Esophagus muscularis mucosa (tissue), 4 donors: ENCODE measurements at regions not wholly inside any gene's neighbourhood (a gene's known extent, or its start where the extent isn't known, plus 50 kb on each side); places are given as distances from the start of the nearest gene placed in this dataset.

Experiments
- DNase-seq: peaks from one replicate; pipeline ENCODE4 v3.0.0-alpha.2; 2017; ENCODE audit errors: extremely low spot score
- H3K27ac ChIP-seq, 4 donors: fragments of 200-600 bp; sonication (generic); replicated peaks in 1 of 4; 1 replicate in 3 of 4; 2 replicates in 1 of 4; pipeline ENCODE4 v1.5.1; 2016 to 2019; ENCODE audit warnings: mild to moderate bottlenecking in 1 of 4
- H3K27me3 ChIP-seq, 4 donors: fragments of 200-600 bp; sonication (generic); one replicate each; pipeline versions ENCODE4 v1.5.1 to v1.6.0; 2016 to 2019
- H3K36me3 ChIP-seq, 4 donors: fragments of 200-600 bp; sonication (generic); one replicate each; pipeline ENCODE4 v1.5.1; 2016 to 2019
- H3K4me1 ChIP-seq, 4 donors: fragments of 200-600 bp; sonication (generic); one replicate each; pipeline ENCODE4 v1.5.1; 2016 to 2019
- H3K4me3 ChIP-seq, 4 donors: fragments of 200-600 bp; sonication (generic); 1 replicate in 2 of 4; 2 replicates in 2 of 4; pipeline ENCODE4 v1.5.1; 2016 to 2019; ENCODE audit warnings: mild to moderate bottlenecking in 4 of 4, moderate library complexity in 1 of 4
- H3K9me3 ChIP-seq, 4 donors: fragments of 200-600 bp; sonication (generic); 1 replicate in 3 of 4; 2 replicates in 1 of 4; pipeline ENCODE4 v1.5.1; 2016 to 2019
- CTCF ChIP-seq, 3 experiments: fragments of 200-600 bp in 2 of 3; fragments of 450-650 bp in 1 of 3; sonication (generic) in 2 of 3; IDR thresholded peaks; one replicate each; pipeline ENCODE4 v1.5.1; 2017 to 2019; ENCODE audit warnings: antibody characterized with exemption in 3 of 3, mild to moderate bottlenecking in 2 of 3, moderate library complexity in 1 of 3
- EP300 ChIP-seq: sonication (generic); formaldehyde crosslinking; IDR thresholded peaks from one replicate; pipeline ENCODE4 v1.6.1; 2017; ENCODE audit warnings: antibody characterized with exemption
- POLR2A ChIP-seq: fragments of 450-650 bp; IDR thresholded peaks from one replicate; pipeline ENCODE4 v1.6.1; 2017; ENCODE audit warnings: antibody characterized with exemption, moderate library complexity, mild to moderate bottlenecking, low read depth
- POLR2AphosphoS5 ChIP-seq, 2 donors: sonication (generic); formaldehyde crosslinking; IDR thresholded peaks; one replicate each; pipeline ENCODE4 v1.6.1; 2017; ENCODE audit warnings: antibody characterized with exemption in 2 of 2
- WGBS: methylation state at CpG from one replicate; pipeline ENCODE4 v1.1.5; 2018; 5-methylcytosine and 5-hydroxymethylcytosine counted together
- intact Hi-C: fragments of 100-400 bp; cut with DNase I; formaldehyde crosslinking; loops from one replicate; pipeline ENCODE4 v1.15.1; 2023

- WGBS, result 74% methylated on average over 3 of the region's 3 CpGs
- Histone ChIP-seq H3K36me3 (no peaks in the 10 kb centered on the region), H3K27ac (no peak overlapping the region), H3K9me3 (no peaks in the 10 kb centered on the region), H3K4me1 (peaks cover 0 to 11% (median 10%) of the 10 kb centered on the region in 4 donors), H3K4me3 (no peak overlapping the region), H3K27me3 (no peaks in the 10 kb centered on the region)
- no peak for DNase-seq
- TF ChIP-seq CTCF (IDR thresholded peaks at IDR 0.05), result no peak
- TF ChIP-seq EP300, result no peak
- TF ChIP-seq POLR2A, result no peak
- TF ChIP-seq POLR2AphosphoS5 (IDR thresholded peaks at IDR 0.05), result no peak
- intact Hi-C loops, result no loop called here
Observed at GRCh38 chr1:218810306-218810705, 363.4 kb upstream of the LYPLAL1 start.

GRCh38 chr1:218811497-218811896, 362.2 kb upstream of the LYPLAL1 start:
- H3K4me3 ChIP-seq, result no peak overlapping the region
- no peak overlapping the region for H3K27ac ChIP-seq
- intact Hi-C loops, result no loop called here
- 22% methylated on average over 1 of the region's 1 CpG for WGBS
- TF ChIP-seq POLR2A, result no peak
- TF ChIP-seq EP300, result no peak
- no peak for TF ChIP-seq POLR2AphosphoS5 (IDR thresholded peaks at IDR 0.05)
- TF ChIP-seq CTCF (IDR thresholded peaks at IDR 0.05), result no peak
- no peaks in the 10 kb centered on the region for H3K9me3 ChIP-seq
- no peak for DNase-seq
- H3K4me1 ChIP-seq, result peaks cover 0 to 11% (median 10%) of the 10 kb centered on the region in 4 donors
- no peaks in the 10 kb centered on the region for H3K36me3 ChIP-seq
- no peaks in the 10 kb centered on the region for H3K27me3 ChIP-seq

GRCh38 chr1:218812360-218812759, 361.3 kb upstream of the LYPLAL1 start:
- WGBS, result 95% methylated on average over 6 of the region's 6 CpGs
- no peak overlapping the region for H3K27ac ChIP-seq
- DNase-seq, result no peak
- no peaks in the 10 kb centered on the region for H3K36me3 ChIP-seq
- intact Hi-C loops, result no loop called here
- no peaks in the 10 kb centered on the region for H3K27me3 ChIP-seq
- H3K9me3 ChIP-seq, result no peaks in the 10 kb centered on the region
- TF ChIP-seq CTCF (IDR thresholded peaks at IDR 0.05), result no peak
- TF ChIP-seq POLR2A, result no peak
- TF ChIP-seq POLR2AphosphoS5 (IDR thresholded peaks at IDR 0.05), result no peak
- H3K4me1 ChIP-seq, result peaks cover 0 to 11% (median 10%) of the 10 kb centered on the region in 4 donors
- no peak overlapping the region for H3K4me3 ChIP-seq

DNA sequence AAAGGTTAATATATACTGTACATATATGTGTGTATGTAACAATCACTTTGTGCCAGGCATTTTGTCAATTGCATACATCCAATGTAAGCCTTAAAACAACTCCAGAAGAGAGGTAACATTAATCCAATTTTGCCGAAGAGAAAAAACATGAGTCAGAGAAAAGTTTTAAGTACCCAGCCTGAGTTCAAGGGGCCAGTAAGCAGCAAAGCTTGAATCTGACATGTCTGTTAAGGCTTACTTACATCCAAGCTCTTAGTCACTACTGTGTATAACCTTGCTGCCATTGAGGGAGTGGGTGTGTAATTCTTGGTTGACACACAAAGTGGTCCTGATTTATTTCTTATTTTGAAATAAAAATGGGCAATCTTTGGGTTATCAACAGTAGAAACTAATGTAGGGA, 360.4 kb upstream of the LYPLAL1 start:
- no peak for TF ChIP-seq EP300
- no peak for TF ChIP-seq CTCF (IDR thresholded peaks at IDR 0.05)
- no peak for TF ChIP-seq POLR2A
- TF ChIP-seq POLR2AphosphoS5 (IDR thresholded peaks at IDR 0.05), result no peak
- intact Hi-C loops, result no loop called here
- Histone ChIP-seq H3K4me3 (no peak overlapping the region), H3K27me3 (no peaks in the 10 kb centered on the region), H3K4me1 (peaks cover 0 to 11% (median 10%) of the 10 kb centered on the region in 4 donors), H3K9me3 (no peaks in the 10 kb centered on the region), H3K27ac (no peak overlapping the region), H3K36me3 (no peaks in the 10 kb centered on the region)
- 68% methylated on average over 1 of the region's 1 CpG for WGBS
- no peak for DNase-seq

DNA sequence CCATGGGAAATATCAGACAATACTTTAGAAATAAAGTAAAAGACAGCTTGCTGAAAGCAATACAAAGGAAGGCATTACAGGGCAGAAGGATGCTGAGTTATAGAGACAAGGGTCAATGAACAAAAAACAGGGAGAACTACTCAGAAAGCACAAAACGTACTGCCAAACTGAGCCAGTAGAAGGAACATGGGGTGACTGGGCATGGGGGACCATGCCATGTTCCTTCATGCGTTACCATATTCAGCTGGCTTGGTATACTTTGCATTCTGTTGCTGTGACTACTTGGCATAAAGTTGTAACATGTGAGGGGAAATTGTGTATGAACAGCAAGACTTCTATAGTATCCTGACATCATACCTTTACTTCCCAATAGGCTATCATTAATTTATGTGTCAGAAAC, 358.6 kb upstream of the LYPLAL1 start:
- intact Hi-C loops, result no loop called here
- peaks cover 0 to 11% (median 10%) of the 10 kb centered on the region in 4 donors for H3K4me1 ChIP-seq
- no peak for TF ChIP-seq POLR2AphosphoS5 (IDR thresholded peaks at IDR 0.05)
- TF ChIP-seq POLR2A, result no peak
- TF ChIP-seq CTCF (IDR thresholded peaks at IDR 0.05), result no peak
- 92% methylated on average over 2 of the region's 2 CpGs for WGBS
- no peak overlapping the region for H3K4me3 ChIP-seq
- H3K27ac ChIP-seq, result no peak overlapping the region
- no peaks in the 10 kb centered on the region for H3K9me3 ChIP-seq
- H3K36me3 ChIP-seq, result no peaks in the 10 kb centered on the region
- DNase-seq, result no peak
- H3K27me3 ChIP-seq, result no peaks in the 10 kb centered on the region
